Stimulated activated CD8-positive, alpha-beta memory T cell treated with anti-CD3 and anti-CD28 coated beads, Interleukin-7, amount 100 ng/mL, for 1 hour (primary cell): ENCODE measurements at regions not wholly inside any gene's neighbourhood (a gene's known extent, or its start where the extent isn't known, plus 50 kb on each side); places are given as distances from the start of the nearest gene placed in this dataset.
"Not testable (repeated sequence)": the region's sequence is repeated elsewhere in the genome, so short reads cannot be mapped to it uniquely, and the experiment has no call there.

Experiments
- DNase-seq, 2 donors: peaks; one replicate each; pipeline ENCODE4 v3.0.0-alpha.2; 2020; ENCODE audit warnings: low read depth in 2 of 2

DNA sequence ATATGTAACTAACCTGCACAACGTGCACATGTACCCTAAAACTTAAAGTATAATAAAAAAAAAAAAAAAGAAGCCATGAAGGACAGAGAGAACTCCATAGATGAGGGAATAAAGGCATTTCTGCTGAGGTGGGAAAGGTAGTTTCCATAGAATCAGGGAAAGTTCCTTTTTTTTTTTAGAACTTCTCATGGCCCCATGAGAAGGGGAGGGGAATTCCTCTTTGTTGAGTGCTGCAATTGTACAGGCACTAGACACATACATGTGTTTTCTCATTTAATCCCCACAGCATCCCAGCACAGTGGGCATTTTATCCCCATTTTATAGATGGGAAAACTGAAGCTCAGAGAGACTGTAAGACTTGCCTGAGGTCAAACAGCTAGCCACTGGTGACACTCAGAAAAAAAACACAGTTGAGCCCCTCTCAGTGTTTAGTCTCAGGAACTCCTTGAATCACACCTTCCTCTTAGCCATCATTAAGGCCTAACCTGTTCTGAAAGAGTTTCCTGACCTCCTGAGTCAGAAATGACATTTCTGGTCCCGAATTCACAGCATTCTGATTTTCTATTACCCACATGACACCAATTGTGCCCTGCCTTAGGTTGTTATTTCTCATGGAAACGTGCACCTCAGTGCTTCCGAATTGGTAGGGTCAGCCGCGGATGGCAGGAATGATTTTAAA lies 189.3 kb upstream of the G2E3 start:
- DNase-seq: no peak

- DNase-seq: no peak
Measured at GRCh38 chr14:30373053-30373452, 185.9 kb upstream of the G2E3 start.

- no peak for DNase-seq
Measured at GRCh38 chr14:30373526-30373925, 185.4 kb upstream of the G2E3 start.

GRCh38 chr14:30375296-30375892 lies 183.6 kb upstream of the G2E3 start:
- peak; percentile 11 to 19 for DNase-seq

- no peak for DNase-seq
Measured at GRCh38 chr14:30381861-30382480, 177.0 kb upstream of the G2E3 start.

DNA sequence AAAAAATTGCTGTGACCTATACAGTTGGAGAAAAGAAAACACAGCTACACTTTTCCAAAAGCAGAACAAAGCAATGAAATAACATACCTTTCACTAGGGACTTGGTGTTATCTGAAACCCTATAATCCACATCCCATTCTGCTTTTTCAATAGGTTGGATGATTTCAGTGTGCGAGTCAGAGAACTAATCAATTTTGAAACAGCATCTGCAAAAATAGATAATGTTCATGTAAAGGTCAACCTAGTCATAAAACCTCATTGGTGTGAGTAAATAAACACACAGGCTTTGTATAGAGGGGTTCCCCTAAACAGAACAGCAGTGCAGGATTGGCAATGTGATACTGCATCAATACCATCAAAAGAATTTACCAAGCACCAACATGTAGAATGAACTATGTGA lies 173.0 kb upstream of the G2E3 start:
- DNase-seq: no peak

DNA sequence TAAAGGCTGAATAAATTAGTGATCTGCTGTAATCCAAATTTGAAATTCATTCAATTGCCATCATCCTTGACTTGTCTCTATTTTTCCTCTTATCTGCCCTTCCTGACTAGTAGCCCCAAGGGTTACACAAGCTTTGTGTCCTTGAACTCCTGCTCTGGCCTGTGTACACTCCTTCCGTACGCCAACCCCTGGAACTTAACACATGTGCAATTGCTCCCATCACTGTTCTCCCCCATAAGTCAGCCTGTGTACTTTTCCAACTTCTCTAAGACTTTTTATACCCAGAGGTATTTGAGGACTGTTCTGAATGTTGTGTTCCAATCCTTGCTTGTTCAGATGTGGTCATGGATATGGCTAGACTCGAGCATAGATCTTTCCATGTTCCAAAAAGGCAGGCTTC lies 171.1 kb upstream of the G2E3 start:
- no peak for DNase-seq

DNA sequence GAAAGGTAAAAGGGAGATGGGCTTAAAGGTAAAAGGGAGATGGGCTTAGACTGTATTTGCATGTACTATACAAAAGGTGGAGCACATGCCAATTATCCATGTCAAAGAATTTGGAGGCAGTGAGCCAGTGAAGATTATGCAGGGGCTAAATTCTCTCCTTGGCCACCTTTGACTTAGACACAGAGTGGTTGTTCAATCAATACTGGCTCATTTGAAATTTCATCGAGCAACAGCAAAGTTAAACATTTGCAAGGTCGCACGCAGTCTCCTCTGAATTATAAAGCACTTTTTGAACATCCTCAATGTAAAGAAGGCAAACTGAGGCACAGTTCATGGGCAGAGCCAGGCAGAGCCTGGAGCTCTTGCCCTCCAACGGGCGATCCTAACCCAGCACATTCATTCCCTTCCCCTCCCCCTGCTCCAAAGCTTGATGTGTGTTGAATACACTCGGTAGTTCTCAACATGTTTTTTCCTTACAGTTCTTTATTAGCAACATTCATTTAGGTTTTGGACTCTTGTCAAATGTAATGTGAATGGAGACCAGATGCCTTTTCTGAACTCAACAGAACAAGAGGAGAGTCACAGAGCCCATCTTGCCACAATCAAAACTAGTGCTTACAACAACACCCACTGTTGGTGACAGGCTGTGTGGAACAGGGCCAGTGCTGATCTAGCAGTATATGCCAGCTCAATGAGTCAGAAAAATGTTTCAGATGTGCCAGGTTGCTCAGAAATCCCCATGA lies 169.7 kb upstream of the G2E3 start:
- DNase-seq: no peak

GRCh38 chr14:30389877-30390385 lies 169.0 kb upstream of the G2E3 start:
- no peak for DNase-seq

DNA sequence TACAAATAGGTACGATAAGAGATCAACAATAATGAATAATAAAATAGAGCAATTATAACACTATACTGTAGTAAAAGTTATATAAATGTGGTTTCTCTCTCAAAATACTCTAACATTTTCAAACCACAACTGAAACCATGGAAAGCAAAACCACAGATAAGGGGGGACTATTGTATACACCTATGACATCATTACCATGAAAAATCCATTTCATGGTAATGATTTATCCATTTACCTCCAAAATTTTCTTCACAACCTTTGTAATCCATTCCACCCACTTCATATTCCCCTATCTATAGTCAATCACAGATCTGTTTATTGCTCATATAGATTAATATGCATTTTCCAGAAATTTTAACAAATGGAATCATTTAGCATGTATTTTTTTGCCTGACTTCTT lies 163.9 kb upstream of the G2E3 start:
- DNase-seq: no peak

DNA sequence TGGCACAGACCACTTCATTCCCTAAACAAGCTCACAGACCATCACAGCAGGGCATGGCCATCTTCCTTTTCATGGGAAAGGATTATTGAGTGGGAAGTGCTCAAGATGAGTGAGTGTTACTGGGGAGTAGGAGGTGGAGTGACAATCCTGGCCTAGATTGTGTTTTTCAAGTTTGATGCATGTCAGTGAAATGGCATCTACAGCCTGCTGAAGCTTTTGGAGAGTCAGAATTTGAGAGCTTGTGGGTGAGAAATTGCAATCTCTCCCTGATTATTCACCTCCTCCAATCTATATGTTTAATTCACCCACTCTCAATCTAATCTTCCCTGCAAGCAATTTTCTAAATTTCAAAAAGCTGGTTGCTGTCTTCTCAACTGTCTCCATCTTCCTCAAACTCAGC lies 156.1 kb upstream of the G2E3 start:
- no peak for DNase-seq

- no peak for DNase-seq
Measured at GRCh38 chr14:30403791-30404190, 155.2 kb upstream of the G2E3 start.

DNA sequence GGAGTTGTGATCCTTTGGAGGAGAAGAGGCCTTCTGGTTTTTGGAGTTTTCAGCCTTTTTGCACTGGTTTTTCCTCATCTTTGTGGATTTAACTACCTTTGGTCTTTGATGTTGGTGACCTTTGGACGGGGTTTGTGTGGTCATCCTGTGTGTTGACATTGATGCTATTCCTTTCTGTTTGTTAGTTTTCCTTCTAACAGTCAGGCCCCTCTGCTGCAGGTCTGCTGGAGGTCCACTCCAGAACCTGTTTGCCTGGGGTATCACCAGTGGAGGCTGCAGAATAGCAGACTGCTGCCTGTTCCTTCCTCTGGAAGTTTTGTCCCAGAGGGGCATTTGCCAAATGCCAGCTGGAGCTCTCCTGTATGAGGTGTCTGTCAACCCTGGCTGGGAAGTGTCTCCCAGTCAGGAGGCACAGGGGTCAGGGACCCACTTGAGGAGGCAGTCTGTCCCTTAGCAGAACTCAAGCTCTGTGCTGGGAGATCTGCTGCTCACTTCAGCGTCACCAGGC lies 149.4 kb upstream of the G2E3 start:
- DNase-seq: not testable (repeated sequence)

DNA sequence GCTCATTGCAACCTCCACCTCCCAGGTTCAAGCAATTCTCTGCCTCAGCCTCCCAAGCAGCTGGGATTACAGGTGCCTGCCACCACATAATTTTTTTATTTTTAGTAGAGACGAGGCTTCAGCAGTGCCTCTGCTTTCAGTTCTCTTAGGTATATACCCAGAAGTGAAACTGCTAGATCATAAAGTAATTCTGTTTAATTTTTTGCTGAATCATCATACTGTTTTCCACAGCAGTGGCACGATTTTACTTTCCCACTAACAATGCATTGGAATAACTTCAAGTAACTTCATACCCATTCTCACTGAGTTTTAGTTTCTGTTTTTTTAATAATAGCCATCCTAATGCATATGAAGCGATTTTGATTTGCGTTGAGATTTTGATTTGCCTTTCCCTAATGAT lies 148.0 kb upstream of the G2E3 start:
- no peak for DNase-seq

GRCh38 chr14:30413184-30413583 lies 145.8 kb upstream of the G2E3 start:
- DNase-seq: not testable (repeated sequence)

- no peak for DNase-seq
Measured at GRCh38 chr14:30417121-30417520, 141.8 kb upstream of the G2E3 start.

DNA sequence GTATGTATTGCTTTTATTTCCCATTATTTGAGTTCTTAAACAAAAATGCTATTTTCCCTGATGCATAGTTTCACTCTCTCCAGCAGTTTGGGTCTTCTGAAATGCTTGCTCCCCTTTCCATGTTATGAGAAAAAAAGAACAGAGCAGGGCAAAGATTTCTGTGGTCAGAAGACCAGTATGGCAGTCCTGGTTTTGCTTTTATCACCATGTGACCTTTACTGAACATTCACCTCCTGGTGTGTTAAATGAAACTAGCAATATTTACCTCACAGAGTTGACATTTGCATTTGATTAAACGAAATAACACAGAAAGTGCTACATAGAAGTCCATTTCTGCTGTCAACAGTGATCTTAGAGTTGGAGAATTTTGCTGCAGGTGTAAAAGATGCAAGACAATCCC lies 141.0 kb upstream of the G2E3 start:
- no peak for DNase-seq

DNA sequence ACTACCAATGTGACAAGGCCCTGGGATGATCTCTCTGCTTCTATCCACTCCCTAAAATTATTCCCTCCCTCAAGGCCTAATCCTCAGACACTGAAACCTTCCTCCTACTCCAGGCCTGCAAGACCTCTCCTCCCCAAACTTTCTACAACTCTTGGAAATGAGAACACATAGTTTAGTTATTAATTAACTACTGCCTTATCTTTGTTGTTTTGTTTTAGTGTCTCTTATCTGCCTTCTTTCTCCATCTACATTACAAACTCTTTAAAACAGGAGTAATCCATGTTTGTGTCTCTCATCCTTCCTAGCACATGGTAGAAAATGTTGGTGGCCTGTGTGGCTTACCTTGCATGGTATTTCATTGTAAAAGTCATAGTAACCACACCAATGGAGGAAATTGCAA lies 139.9 kb upstream of the G2E3 start:
- no peak for DNase-seq

GRCh38 chr14:30420515-30420914 lies 138.4 kb upstream of the G2E3 start:
- DNase-seq: no peak

- DNase-seq: no peak
Measured at GRCh38 chr14:30426463-30426862, 132.5 kb upstream of the G2E3 start.

- no peak for DNase-seq
Measured at GRCh38 chr14:30427401-30427800, 131.6 kb upstream of the G2E3 start.

- no peak for DNase-seq
Measured at GRCh38 chr14:30427846-30428245, 131.1 kb upstream of the G2E3 start.
